ENCODE measurements at regions not wholly inside any gene's neighbourhood (a gene's known extent, or its start where the extent isn't known, plus 50 kb on each side); places are given as distances from the start of the nearest gene placed in this dataset.
A peak's percentile ranks its signal among the peaks of the same experiment; 100 is the strongest.

- peaks cover 11% of the 10 kb centered on the region for H3K4me1 ChIP-seq (ENCODE audit: control insufficient read depth, insufficient read depth, low read length)
- no peaks in the 10 kb centered on the region for H3K9me1 ChIP-seq (ENCODE audit: insufficient read depth, low read length)
- peak overlapping the region; percentile 10; the same call in 1 of the 3 replicates for H2BK15ac ChIP-seq (ENCODE audit: low read depth, low read length)
- intact Hi-C loops (cut with micrococcal nuclease) (loop anchor here (10.0 kb wide), 1 partner anchor 127 kb away; no protein-coding TSS in a partner anchor), dilution Hi-C loops (cut with HindIII; ENCODE audit: low sequenced_read_pairs, unreplicated experiment) (no loop called here), in situ Hi-C loops (cut with MboI; ENCODE audit: low sequenced_read_pairs) (no loop called here)
- no peak overlapping the region for H3K4me2 ChIP-seq (ENCODE audit: low read depth, low read length)
- no peak overlapping the region for H2AK5ac ChIP-seq (ENCODE audit: low read depth, low read length)
- H3K27me3 ChIP-seq (ENCODE audit: control insufficient read depth, insufficient read depth, low read length), result no peaks in the 10 kb centered on the region
- ChIA-PET POLR2A (ENCODE audit: unreplicated experiment) (no interaction called here), CTCF (no interaction called here)
- DNase-seq (no peak), ATAC-seq (ENCODE audit: low read depth) (no peak)
- H4K8ac ChIP-seq (ENCODE audit: low read depth in 2 of 2, low read length in 2 of 2), result no peak overlapping the region
- H2BK5ac ChIP-seq (ENCODE audit: low read depth, low read length, poor library complexity, severe bottlenecking), result no peak overlapping the region
- no peak overlapping the region for H2BK120ac ChIP-seq (ENCODE audit: low read depth, low read length)
- no peak overlapping the region for H3K23ac ChIP-seq (ENCODE audit: low read depth, low read length)
- TF ChIP-seq RCOR1 (IDR thresholded peaks at IDR 0.05; ENCODE audit: insufficient replicate concordance, low read length), result no peak
- no peak for TF ChIP-seq NFE2L2 (IDR thresholded peaks at IDR 0.05; ENCODE audit: low read depth, low read length)
- TF ChIP-seq CEBPB (IDR thresholded peaks at IDR 0.05; ENCODE audit: low read depth, low read length), result no peak
- TF ChIP-seq MAFK (IDR thresholded peaks at IDR 0.05; ENCODE audit: low read depth, low read length), result no peak
- no peak for TF ChIP-seq POLR2A (IDR thresholded peaks at IDR 0.05; ENCODE audit: low read depth, low read length)
- TF ChIP-seq ELK1 (IDR thresholded peaks at IDR 0.05; ENCODE audit: borderline replicate concordance, low read depth, low read length), result no peak
- no peak for TF ChIP-seq CTCF (conservative IDR thresholded peaks at IDR 0.05; ENCODE audit: low read depth, low read length)
- TF ChIP-seq FOS (IDR thresholded peaks at IDR 0.05; ENCODE audit: low read depth, low read length), result no peak
- no peak for TF ChIP-seq USF2 (IDR thresholded peaks at IDR 0.05; ENCODE audit: low read depth, low read length)
- TF ChIP-seq BHLHE40 (IDR thresholded peaks at IDR 0.05; ENCODE audit: low read depth, low read length), result no peak
- no peak overlapping the region for H3K14ac ChIP-seq (replicated peaks; ENCODE audit: low read depth, low read length)
- BruUV-seq (replicated peaks), result no TSS peak
- no peak overlapping the region for H2AFZ ChIP-seq (replicated peaks; ENCODE audit: low read length, poor library complexity)
- H4K91ac ChIP-seq (ENCODE audit: insufficient read depth, low read depth, low read length), result no peak overlapping the region
- H3K18ac ChIP-seq (ENCODE audit: low read depth, low read length), result peak overlapping the region; percentile 29; the same call in 1 of the 2 replicates
- no peak overlapping the region for H3K4me3 ChIP-seq (ENCODE audit: insufficient read depth, low read depth, low read length)
- WGBS, 2 experiments (ENCODE audit: extremely low coverage in 2 of 2, insufficient read length in 1 of 2), result 100% methylated on average over 2 of the region's 3 CpGs; no CpG with 5 or more reads in 1 of the 2 experiments
- no peak overlapping the region for H3K27ac ChIP-seq (ENCODE audit: insufficient read depth, low read length)
- no peak overlapping the region for H4K5ac ChIP-seq (ENCODE audit: low read depth, low read length)
- no peaks in the 10 kb centered on the region for H4K20me1 ChIP-seq (ENCODE audit: insufficient read depth, low read length)
- H3K36me3 ChIP-seq (ENCODE audit: control insufficient read depth, insufficient read depth, low read length), result no peaks in the 10 kb centered on the region
- H2AK9ac ChIP-seq (replicated peaks; ENCODE audit: low read depth, low read length, poor library complexity), result no peak overlapping the region
- H3K9me3 ChIP-seq (ENCODE audit: control insufficient read depth, insufficient read depth, low read length), result no peaks in the 10 kb centered on the region
- H2BK20ac ChIP-seq (ENCODE audit: low read depth, low read length), result peak overlapping the region; percentile 38; the same call in 1 of the 2 replicates
- no peak overlapping the region for H3K56ac ChIP-seq (ENCODE audit: extremely low read depth, insufficient read depth, low read length)
- H3K9ac ChIP-seq (ENCODE audit: low read depth, low read length), result no peak overlapping the region
- H3K79me1 ChIP-seq (ENCODE audit: low read depth in 1 of 2, low read length in 2 of 2), result no peaks in the 10 kb centered on the region
- H3K4ac ChIP-seq (ENCODE audit: low read depth, low read length), result no peak overlapping the region
These were observed 135.9 kb upstream of the RGMB start for GRCh38 chr5:98637557-98637956.
